HG02798 (cell line): ENCODE measurements at regions not wholly inside any gene's neighbourhood (a gene's known extent, or its start where the extent isn't known, plus 50 kb on each side); places are given as distances from the start of the nearest gene placed in this dataset.
"Not testable (repeated sequence)": the region's sequence is repeated elsewhere in the genome, so short reads cannot be mapped to it uniquely, and the experiment has no call there.

ENCODE experiments used
- ATAC-seq: cut with Tn5 transposase; IDR thresholded peaks from one replicate; pipeline ENCODE4 v1.9.1; 2021; ENCODE audit warnings: mild to moderate bottlenecking; ENCODE audit not compliant: unreplicated experiment, poor library complexity

DNA sequence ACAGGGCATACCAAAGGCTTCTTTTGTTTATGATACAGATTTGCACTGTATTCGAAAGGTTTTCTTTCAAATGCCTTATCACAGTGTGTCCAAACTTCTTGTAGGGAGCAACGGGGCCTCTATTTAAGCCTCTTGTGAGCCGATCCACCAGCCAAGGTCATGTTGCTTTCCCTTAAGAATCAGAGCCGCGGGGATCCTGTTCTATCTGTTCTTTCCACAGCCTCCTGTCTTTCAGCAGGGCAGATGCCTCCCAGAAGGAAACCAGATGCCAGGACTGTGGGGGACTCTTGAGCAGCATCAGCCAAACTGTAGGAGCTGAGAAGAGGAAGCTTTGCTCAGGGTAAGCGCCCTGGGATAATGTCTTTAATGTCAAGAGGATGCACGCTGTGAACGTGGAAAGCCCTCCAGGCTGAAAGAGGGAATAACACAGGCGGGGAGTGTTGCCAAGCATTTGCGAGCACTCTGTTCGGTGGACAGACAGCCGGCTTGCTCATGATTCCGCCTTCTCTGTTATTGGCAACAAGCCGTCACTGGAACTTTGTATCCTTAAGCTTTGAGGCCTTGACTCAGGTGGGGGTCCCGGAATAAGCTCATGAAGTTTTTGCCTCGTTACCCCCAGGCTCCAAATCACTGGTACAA, 279.8 kb upstream of the FRG1 start:
- ATAC-seq: no peak

DNA sequence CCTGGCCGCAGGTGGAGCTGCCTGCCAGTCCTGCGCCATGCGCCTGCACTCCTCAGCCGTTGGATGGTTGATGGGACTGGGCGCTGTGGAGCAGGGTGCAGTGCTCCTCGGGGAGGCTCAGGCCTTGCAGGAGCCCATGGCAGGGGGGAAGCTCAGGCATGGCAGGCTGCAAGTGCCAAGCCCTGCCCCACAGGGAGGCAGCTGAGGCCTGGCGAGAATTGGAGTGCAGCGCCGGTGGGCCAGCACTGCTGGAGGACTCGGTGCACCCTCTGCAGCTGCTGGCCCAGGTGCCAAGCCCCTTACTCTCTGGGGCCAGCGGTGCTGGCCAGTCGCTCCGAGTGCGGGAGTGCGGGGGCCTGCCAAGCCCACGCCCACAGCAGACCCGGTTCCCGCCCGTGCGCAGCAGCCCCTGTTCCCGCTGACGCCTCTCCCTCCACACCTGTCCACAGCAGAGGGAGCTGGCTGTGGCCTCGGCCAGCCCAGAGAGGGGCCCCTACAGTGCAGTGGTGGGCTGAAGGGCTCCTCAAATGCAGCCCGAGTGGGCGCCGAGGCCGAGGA, 275.9 kb upstream of the FRG1 start:
- no peak for ATAC-seq

DNA sequence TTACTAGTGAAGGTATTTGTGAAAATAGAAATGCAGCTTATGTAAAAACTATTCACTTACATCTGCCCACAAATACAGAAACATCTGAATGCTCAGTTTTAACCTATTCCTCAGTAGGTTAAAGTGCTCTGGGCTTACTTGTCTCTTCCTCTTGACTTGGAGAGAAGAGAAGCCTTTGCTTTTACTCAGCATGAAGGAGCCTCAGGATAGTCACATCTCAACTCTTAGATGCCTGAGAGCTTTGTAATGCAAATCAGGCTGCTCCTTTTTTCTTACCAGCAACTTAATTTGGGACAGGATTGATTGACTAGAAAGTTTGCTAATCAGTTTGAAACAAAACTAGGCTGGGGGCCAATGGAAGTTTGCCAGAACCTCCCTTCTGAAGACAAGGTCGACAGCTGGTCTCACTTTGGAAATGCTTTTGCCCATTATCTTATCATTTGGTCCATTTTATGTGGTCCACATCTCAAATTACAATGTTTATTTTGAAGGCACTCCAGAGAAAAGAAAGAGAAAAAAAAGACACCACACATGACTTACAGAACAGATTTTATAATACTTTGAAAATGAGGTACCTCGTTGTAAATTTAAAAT, 274.9 kb upstream of the FRG1 start:
- ATAC-seq: not testable (repeated sequence)

DNA sequence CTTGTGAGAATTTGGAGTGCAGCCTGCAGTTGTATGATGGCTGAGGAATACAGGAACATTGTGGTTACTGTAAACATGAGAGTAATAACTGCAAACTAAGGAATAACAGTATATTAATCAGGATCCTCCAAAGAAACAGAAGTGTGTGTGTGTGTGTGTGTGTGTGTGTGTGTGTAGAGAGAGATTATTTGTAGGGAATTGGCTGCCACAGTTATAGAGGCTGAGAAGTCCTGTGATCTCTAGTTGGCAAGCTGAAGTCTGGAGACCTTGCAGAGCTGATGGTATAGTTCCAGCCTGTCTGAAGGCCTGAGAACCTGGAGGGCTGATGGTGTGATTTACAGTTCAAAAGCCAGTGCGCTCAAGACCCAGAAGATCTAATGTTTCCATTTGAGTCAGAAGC, 273.3 kb upstream of the FRG1 start:
- ATAC-seq: not testable (repeated sequence)

DNA sequence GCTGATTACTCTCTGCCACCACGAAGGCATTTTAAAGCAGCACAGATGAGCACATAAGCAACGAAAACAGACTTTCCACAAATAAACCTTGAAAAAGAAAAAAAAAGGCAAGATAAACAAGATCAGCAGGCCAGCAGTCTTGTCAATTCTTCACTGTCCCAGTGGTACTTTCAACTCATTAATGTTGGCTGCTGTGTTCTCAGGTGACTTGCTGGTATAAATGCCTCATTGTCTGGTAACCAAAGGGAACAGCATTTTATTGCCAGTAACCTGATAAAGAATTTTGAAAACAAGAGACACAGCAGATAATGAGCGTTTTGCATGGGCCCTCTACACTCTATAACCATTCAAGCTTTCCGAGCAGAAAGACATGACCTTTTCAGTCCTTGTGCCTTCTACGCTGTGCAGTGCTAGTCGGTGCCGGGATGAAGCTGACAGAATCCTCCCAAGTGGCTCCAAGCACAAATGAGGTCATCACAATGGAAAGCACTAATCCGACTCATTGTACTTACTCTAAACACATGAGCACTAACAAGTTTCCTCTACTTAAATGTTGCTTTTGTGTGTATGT, 242.9 kb upstream of the FRG1 start:
- not testable (repeated sequence) for ATAC-seq

DNA sequence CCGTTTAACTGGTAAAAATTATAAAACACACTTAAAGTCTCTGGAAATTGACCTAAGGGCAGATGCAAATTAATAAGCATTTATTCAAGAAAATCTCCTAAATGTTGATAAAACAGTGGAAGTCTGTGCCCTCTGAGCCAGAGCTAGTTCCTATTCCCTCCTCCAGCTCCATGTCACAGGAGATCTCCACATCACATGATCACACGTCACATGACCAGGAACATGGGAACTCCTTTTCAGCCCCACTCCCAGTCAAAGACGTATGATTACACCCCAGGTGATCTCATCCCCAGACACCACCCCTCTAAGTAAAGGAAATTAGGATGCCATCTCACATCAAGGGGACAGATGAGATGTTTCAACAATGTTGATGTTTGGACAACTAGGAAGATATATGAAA, 237.7 kb upstream of the FRG1 start:
- not testable (repeated sequence) for ATAC-seq

DNA sequence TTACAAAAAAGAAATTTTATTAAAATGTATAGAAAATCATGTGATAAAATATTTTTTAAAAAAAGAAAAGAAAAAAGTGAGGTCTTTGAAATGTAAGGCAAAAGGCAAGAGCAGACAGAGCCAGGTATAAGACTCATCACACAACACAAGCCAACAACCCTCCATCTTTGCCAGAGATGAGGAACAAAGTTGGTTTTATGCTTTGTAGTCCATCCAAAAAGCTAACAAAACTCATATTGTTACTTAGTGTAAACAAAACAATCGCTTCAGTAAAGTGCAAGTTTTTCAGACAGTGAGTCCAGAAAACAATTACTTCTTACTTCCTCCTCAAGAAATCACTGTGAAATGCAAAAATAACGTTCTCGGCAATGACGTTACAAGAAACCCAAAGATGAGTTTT, 233.9 kb upstream of the FRG1 start:
- not testable (repeated sequence) for ATAC-seq

DNA sequence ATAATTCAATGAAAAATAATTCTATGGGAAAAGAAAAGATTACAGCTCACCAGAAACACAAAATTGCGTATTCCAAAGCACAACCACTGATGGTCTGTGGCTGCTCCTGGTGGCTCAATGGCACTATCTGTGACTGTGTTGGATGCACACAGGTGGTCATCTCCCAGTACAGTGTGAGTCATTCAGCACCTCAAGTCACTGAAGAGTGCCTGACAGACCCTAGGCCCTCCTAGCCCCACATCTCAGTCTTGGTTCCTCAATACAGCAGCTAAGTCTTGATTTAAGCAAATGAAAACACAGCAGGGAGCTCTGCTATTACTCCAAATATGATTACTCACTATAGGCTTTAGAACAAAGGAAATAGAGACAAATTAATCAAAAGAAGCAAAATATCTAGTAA, 233.4 kb upstream of the FRG1 start:
- not testable (repeated sequence) for ATAC-seq

DNA sequence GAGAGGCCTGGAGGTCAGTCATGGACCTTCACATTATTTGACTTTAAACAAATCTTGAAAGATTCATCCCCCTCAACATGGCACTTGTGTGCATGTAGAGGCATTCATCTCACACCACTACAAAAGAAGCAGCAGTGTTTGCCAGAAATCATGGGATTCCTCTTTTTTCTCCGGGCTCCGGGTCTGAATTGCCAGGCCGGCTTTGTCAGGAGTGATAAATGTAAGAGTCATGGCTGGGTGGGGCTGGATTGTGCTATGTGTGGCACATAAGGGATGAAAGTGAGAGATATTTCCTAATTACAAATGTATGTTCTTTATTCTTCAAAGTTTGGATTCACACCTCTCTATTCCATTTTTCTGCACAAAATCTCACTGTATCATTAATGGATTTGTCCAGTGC, 228.7 kb upstream of the FRG1 start:
- ATAC-seq: not testable (repeated sequence)

DNA sequence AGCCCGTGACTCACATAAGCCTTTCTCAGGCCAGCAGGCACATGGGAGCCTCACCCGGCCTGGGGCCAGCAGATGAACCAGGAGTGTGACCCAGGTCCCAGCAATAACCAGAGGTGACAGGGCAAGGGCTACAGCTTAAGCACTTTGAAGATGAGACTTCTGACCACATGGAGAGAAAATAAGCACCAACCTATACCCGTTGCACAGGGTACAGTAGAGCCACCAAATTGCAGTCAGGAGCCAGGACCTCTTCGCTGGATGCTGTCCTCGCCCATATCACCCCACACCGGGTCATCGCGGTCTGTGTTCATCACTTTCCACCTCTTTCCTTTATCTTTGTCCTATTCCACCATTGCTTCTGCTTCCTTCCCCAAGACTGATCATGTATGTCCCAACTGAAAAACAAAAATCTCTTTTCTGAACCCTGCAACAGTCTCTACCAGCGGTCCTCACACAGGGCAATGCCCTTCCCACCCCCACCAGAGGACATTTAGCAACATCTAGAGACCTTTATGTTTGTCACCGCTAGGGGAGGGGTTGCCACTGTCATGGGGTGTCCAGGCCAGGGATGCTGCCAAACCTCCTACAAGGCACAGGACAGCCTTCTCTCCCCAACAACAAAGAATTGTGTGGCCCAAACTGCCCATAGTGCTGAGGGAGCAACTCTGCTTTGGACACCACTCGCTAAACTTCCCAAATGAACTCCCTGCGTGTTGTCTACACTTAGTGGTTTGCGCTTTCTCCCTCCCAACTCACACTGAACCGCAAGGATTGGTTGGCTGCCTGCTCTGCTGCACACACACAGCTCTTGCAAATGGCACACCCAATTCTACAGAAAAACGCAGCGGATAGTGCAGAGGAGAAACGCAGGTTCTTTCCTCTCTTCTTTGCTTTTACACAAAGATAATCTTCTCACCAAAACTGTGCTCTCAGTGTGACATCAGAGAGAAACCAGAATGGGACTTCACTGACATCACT, 219.4 kb upstream of the FRG1 start:
- not testable (repeated sequence) for ATAC-seq

DNA sequence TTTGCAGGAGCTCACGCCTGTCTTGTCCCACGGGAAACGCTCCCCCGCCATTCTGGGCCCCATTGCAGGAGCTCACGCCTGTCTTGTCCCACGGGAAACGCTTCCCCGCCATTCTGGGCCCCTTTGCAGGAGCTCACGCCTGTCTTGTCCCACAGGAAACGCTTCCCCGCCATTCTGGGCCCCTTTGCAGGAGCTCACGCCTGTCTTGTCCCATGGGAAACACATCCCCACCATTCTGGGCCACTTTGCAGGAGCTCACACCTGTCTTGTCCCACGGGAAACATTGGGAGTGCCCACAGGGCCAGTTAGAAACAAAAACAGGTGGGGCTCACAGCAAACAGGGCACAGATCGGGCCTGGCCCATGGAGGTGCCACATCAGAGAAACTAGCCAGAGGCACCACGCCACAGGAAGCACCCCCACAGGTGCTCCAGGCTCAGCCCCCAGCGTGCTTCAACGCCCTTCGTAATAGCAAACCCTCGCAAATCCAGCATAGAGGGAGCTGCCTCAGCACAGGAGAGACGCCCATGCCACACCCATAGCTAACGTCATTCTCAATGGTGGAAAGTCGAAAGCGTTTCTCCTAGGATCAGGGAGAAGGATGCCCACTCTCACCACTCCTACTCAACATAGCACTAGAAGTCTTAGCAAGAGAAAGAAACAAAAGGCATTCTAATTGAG, 218.2 kb upstream of the FRG1 start:
- ATAC-seq: not testable (repeated sequence)

DNA sequence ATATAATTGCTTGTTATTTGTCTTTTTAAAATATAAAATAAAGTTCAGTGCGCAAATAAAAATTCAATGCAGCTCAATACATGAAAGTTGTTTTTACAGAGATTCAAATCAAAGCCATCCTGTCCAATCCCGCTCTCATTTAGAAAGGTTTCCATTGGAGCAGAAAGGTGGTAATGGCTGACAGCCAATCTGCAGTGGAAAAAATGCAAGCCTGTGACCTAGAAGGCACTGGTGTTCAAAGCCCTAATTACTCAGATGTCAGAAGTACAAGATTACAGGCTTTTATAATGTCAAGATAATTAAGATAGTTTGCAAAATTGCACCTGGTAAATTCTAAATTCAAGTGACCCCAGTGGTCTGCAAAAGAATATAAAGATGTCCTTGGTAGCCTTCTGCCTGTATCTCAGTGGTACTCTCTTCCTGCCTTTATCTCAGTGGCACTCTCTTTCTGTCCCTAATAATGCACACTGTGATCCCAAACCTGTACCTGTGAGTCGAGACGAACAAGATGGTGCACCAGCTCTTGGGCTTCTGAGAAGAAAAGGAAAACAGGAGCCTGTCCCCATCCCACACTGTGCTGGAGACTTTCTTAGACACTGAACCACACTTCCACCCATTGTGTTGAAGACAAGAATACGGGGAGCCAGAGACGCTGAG, 212.6 kb upstream of the FRG1 start:
- ATAC-seq: not testable (repeated sequence)

DNA sequence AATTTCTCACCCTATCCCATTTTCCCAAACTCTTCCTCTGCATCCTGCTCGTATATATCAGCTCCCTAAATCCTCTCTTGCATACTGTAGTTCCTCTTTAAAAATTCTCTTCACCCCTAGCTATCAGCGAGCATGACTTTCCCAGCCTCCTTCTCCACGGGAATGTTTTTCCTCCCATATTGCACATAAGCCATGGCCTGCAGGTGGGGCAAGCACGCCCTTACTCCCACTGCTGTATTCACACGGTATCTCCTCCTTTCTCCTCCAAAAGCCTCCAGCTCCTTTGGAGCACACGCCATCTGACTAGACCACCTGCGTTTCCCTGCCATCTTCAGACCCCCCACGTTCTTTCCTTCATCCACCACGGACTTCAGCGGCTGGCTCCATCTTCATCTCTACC, 208.7 kb upstream of the FRG1 start:
- not testable (repeated sequence) for ATAC-seq

DNA sequence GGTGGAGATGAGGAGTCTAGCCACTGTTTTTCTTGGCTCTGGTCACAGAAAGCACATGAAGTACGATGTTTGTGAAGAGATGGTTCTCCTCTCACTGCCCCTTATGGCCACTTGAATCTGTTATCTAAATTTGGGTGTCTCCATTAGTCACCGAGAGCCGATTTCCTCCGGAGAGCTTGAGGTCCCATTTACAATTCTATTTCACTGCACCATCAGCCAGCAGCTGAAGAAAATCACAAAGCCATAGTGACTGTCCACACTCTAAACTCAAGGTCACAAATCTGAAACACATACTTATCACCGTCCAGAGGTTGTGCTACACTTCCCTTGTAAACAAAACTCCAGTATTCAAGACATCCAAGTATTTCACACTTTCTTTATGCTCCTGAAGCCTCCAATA, 207.2 kb upstream of the FRG1 start:
- ATAC-seq: not testable (repeated sequence)

DNA sequence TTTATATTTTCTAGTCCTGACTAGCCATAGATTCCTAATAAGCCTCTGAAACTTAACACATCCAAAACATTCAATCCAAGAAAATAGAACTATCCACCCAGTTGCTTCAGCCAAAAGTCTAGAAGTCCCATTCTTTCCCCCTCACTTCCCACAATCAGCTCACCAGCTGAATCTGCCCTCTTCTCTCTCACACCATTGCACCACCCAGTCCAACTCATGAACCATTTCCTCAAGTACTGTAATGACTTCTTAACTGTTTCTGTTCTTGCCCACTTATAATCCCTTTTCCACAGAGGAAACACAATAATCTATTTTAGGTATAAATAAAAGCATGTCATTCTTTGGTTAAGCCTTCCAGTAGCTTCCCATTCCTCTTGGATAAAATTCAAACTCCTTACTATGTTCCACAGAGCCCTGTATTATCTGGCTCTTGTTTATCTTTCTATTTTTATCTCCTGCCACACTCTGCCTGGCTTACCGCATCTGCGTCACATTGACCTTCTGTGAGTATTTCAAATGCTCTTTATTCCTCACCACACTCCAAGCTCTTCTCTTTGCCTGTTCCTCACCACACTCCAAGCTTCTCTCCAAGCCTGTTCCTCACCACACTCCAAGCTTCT, 205.9 kb upstream of the FRG1 start:
- ATAC-seq: not testable (repeated sequence)

DNA sequence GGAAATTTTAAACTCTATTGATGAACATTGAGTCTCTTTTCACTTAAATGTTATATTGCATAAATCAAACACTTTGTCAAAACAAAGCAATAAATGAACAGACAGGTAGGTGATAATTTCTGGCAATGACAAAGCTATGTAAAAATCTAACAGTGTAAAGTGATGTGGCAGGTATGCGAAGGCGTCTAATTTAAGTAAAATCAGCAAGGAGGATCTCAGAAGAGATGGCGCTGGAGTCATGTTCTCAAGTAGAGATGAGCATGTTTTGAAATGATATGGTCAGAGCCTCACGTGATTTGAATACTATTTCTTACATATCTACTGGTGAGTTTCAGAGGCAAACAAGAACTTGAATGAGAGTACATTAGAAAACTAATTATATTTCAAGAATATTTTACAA, 204.0 kb upstream of the FRG1 start:
- ATAC-seq: not testable (repeated sequence)

DNA sequence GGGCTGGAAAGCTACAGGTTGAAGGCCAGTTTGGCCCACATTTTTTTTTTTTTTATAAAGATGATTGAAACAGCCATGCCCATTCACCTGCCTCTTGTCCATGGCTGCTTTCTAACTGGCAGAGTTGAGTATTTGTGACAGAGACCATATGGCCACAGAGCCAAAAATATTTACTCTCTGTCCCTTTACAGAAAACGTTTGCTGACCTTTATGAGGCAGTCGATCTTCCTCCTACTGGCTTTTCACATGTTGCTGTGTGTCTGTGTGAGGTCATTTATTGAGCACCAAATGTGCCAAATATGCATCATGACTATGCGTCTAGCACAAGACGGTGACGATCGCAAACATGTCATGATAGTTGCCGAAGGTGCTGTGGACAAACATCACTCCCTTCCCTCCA, 200.6 kb upstream of the FRG1 start:
- not testable (repeated sequence) for ATAC-seq

DNA sequence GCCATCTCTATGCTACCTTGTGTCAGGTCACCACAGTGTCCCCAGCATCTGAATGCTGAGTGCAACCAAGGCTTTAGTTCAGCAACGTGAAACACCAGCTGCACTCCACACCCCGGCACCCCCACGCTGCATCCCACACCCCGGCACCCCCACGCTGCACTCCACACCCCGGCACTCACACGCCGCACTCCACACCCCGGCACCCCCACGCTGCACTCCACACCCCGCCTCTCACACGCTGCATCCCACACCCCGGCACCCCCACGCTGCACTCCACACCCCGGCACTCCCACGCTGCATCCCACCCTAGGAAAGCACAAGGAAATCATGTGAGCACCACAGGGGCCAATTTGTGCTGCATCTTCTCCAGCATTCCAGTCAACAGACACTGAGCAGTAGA, 199.8 kb upstream of the FRG1 start:
- ATAC-seq: no peak

DNA sequence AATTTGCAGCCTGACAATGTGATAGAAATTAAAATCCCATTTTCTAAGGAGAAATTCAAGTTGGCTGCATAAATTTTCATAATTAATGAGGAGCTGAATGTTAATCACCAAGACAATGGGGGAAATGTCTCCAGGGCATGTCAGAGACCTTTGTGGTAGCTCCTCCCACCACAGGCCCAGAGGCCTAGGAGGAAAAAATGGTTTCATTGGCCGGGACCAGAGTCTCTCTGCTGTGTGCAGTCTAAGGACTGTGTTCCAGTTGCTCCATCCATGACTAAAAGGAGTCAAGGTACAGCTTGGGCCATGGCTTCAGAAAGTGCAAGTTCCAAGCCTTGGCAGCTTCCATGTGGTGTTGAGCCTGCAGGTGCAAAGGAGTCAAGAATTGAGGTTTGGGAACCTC, 187.6 kb upstream of the FRG1 start:
- ATAC-seq: not testable (repeated sequence)
